Left lung (tissue), 4 donors: ENCODE measurements at regions not wholly inside any gene's neighbourhood (a gene's known extent, or its start where the extent isn't known, plus 50 kb on each side); places are given as distances from the start of the nearest gene placed in this dataset.

Experiments used
- ATAC-seq: fragments of 200-7000 bp; cut with Tn5 transposase; one replicate; pipeline ENCODE4 v1.9.1; 2020; ENCODE audit warnings: moderate library complexity
- DNase-seq, 4 donors: peaks; one replicate each; pipeline ENCODE4 v3.0.0-alpha.2; 2013 to 2020
- H3K27ac ChIP-seq, 2 donors: fragments of 200-600 bp; sonication (generic) in 1 of 2; one replicate each; pipeline versions ENCODE4 v1.5.0 to v1.8.0; 2020 to 2021
- H3K27me3 ChIP-seq, 2 donors: fragments of 200-600 bp; sonication (generic) in 1 of 2; one replicate each; pipeline versions ENCODE4 v1.5.0 to v1.8.0; 2020 to 2021
- H3K36me3 ChIP-seq, 2 donors: fragments of 200-600 bp; sonication (generic) in 1 of 2; one replicate each; pipeline versions ENCODE4 v1.5.0 to v1.8.0; 2020 to 2021
- H3K4me1 ChIP-seq, 2 donors: fragments of 200-600 bp; one replicate each; pipeline ENCODE4 v1.8.0; 2021
- H3K4me3 ChIP-seq, 2 donors: fragments of 200-600 bp; sonication (generic) in 1 of 2; one replicate each; pipeline versions ENCODE4 v1.5.0 to v1.8.0; 2020 to 2021; ENCODE audit warnings: mild to moderate bottlenecking in 1 of 2
- H3K9me3 ChIP-seq, 2 donors: fragments of 200-600 bp; sonication (generic) in 1 of 2; one replicate each; pipeline versions ENCODE4 v1.5.0 to v1.8.0; 2020 to 2021
- CTCF ChIP-seq, 2 donors: fragments of 200-600 bp; sonication (generic) in 1 of 2; IDR thresholded peaks; one replicate each; pipeline versions ENCODE4 v1.5.0 to v1.8.0; 2021; ENCODE audit warnings: antibody characterized with exemption in 2 of 2
- intact Hi-C, 2 donors: fragments of 100-400 bp; cut with DNase I; formaldehyde crosslinking; loops; one replicate each; pipeline versions ENCODE4 v1.11.2 to v1.14.2; 2022
- donor health status: DM: no; HTN: yes; CAD: no.
- donor health status: DM: no; HTN: no; CAD: no.

GRCh38 chr1:30339866-30340265 lies 383.5 kb downstream of the MATN1 start:
- Histone ChIP-seq H3K9me3 (peaks cover 0 to 5% of the 10 kb centered on the region in 2 donors), H3K4me1 (no peaks in the 10 kb centered on the region), H3K27me3 (peaks cover 17 to 51% of the 10 kb centered on the region in 2 donors), H3K27ac (no peak overlapping the region), H3K4me3 (no peak overlapping the region), H3K36me3 (no peaks in the 10 kb centered on the region)
- ATAC-seq (no peak), DNase-seq (no peak)
- intact Hi-C loops = no loop called here
- TF ChIP-seq CTCF (IDR thresholded peaks at IDR 0.05) = no peak

GRCh38 chr1:30338765-30339164 lies 384.6 kb downstream of the MATN1 start:
- DNase-seq (no peak), ATAC-seq (no peak)
- H3K4me1 ChIP-seq = no peaks in the 10 kb centered on the region
- H3K27ac ChIP-seq = no peak overlapping the region
- H3K4me3 ChIP-seq = no peak overlapping the region
- intact Hi-C loops = no loop called here
- H3K27me3 ChIP-seq = peaks cover 17 to 40% of the 10 kb centered on the region in 2 donors
- no peaks in the 10 kb centered on the region for H3K36me3 ChIP-seq
- no peak for TF ChIP-seq CTCF (IDR thresholded peaks at IDR 0.05)
- peaks cover 0 to 5% of the 10 kb centered on the region in 2 donors for H3K9me3 ChIP-seq

DNA sequence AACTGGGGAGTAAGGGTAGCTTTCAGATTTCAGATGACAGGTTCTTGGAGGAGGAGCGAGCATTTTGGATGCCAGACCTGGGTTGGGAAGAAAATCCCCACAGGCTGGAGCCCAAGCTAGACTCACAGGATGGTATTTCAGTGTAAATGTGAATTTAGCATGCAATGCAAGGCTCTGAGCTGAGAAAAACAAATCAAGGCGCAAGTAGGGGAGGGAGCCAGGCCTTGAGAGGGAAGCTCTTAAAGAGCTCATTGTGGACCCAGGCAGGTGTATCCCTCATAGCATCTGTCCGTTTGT lies 386.1 kb downstream of the MATN1 start:
- no peak for DNase-seq
- H3K27me3 ChIP-seq = peaks cover 3 to 26% of the 10 kb centered on the region in 2 donors
- no peak overlapping the region for H3K4me3 ChIP-seq
- no peaks in the 10 kb centered on the region for H3K9me3 ChIP-seq
- no peak for TF ChIP-seq CTCF (IDR thresholded peaks at IDR 0.05)
- intact Hi-C loops = no loop called here
- no peaks in the 10 kb centered on the region for H3K36me3 ChIP-seq
- no peak for ATAC-seq
- H3K27ac ChIP-seq = no peak overlapping the region
- no peaks in the 10 kb centered on the region for H3K4me1 ChIP-seq

DNA sequence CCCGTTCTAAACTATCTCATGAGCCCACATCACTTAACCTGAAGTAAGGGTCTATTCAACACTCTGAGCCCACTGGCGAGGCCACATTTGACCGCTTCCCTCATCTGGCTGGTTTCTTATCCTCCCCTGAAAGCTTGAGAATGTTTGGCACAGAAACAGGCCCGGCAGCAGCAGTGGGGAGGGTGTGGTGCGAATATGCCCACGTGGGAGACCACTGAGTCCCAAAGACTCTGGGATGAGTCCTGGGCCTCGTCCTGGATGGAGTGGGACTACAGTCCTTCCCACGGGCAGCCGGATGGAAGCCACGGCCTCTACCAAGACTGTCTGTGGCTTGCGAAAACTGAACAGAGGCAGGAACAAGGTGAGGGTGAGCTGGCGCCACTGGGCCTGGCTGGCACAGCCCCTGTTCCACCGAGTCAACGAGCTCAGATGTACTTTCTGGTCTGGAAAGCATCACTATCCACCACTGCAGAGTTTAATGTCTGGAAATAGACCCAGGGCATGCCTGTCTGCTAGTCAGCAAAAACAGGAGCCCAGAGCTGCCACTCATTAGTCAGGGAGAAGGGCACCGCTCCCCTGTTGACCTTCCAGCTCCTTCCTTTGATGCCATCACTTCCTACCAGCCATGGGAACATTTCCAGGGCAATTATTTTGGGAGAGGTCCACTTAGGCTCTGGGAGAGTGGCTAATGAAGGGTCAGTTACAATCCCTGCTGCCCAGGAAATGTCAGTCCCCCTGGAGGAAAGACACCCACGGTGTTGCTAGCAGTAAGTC lies 386.6 kb downstream of the MATN1 start:
- intact Hi-C loops = no loop called here

DNA sequence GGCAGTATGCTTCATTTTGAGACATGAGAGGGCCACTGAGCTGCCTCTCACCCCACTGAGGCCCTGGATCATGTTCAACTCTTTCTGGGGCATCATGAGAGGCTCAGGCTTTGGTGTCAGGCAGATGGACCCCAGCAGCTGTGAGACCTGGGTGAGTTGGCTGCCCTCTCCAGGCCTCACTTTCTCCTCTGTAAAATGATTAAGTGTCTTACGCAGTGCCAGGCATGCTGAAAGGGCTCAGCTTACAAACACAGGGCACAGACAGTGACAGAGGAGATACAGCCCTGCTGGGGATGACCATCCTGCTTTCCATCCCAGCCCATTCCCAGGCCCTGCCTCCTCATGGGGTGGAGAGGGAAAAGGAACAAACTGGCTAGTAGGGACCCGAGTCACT lies 387.4 kb downstream of the MATN1 start:
- Histone ChIP-seq H3K4me3 (no peak overlapping the region), H3K27me3 (peaks cover 0 to 13% of the 10 kb centered on the region in 2 donors), H3K4me1 (no peaks in the 10 kb centered on the region), H3K9me3 (no peaks in the 10 kb centered on the region), H3K27ac (no peak overlapping the region), H3K36me3 (no peaks in the 10 kb centered on the region)
- intact Hi-C loops = no loop called here
- TF ChIP-seq CTCF (IDR thresholded peaks at IDR 0.05) = no peak
- no peak for DNase-seq
- ATAC-seq = no peak

More for the DNA sequence above, 386.6 kb downstream of the MATN1 start:
- Histone ChIP-seq H3K27ac (no peak overlapping the region), H3K9me3 (no peaks in the 10 kb centered on the region), H3K4me1 (no peaks in the 10 kb centered on the region), H3K27me3 (peaks cover 0 to 21% of the 10 kb centered on the region in 2 donors), H3K36me3 (no peaks in the 10 kb centered on the region), H3K4me3 (no peak overlapping the region)
- TF ChIP-seq CTCF (IDR thresholded peaks at IDR 0.05) = no peak
- ATAC-seq (no peak), DNase-seq (no peak)
